Panc1 (cell line): ENCODE measurements at regions not wholly inside any gene's neighbourhood (a gene's known extent, or its start where the extent isn't known, plus 50 kb on each side); places are given as distances from the start of the nearest gene placed in this dataset.

Source experiments
- SIN3A ChIP-seq: IDR thresholded peaks from 2 replicates; pipeline ENCODE4 v1.6.1; 2012; ENCODE audit warnings: low read depth, mild to moderate bottlenecking, low read length, moderate library complexity, borderline replicate concordance; ENCODE audit not compliant: insufficient read depth
- TF ChIP-seq, protein P1 (sequence below): fragments of 450-650 bp; IDR thresholded peaks from 2 replicates; pipeline ENCODE4 v1.5.1; 2017; ENCODE audit warnings: mild to moderate bottlenecking
- TF ChIP-seq, protein P2 (sequence below), 2 experiments: IDR thresholded peaks; 2 replicates each; pipeline ENCODE4 v1.6.1; 2011 to 2012; ENCODE audit warnings: low read depth in 2 of 2, control low read depth in 1 of 2, low read length in 1 of 2, mild to moderate bottlenecking in 1 of 2, moderate library complexity in 1 of 2; ENCODE audit not compliant: insufficient read depth in 1 of 2

DNA sequence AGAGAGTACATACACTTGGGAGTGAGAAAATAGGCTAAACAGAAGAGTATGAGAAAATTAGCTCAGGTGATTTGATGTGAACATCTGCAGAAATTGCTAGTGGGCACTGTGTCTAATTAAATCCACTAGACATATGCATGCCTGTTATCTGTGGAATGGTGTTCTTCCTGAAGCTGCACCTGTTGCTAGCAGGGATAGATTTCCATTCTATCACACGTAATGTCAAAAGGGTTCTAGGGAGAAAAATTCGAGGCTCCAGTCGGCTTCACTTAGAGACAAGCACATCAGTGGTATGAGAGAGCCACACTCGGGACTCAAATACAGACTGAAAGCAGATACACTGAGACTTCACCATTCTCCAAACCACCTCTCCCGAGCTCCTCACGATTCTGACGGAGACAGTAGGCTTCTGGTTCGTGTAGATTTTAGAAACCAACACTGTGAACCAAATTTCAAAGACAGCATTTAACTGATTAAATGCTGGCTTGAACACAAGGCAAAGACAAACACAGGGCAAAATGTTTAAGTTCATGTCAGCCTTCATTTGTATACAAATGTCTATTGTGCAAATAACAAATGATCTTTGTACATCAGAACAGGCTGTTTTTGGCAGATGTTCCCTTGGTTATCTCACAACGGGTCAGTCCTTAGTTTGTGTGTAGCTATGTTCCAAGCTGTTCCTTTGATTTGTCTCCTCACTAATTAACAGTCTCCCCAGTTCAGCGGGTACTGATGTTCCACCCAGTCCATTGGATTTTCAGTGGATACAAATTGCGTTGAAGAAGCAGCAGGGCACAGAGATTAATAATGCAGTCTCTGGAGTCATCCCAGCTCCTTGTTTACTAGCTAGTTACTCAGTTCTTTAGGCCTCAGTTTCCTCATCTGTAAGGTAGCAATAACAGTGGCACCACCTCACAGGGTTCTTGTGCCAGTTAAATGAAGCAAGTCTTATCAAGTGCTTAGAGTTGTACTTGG lies 131.0 kb upstream of the IFNGR1 start:
- TF ChIP-seq, protein P1, sequence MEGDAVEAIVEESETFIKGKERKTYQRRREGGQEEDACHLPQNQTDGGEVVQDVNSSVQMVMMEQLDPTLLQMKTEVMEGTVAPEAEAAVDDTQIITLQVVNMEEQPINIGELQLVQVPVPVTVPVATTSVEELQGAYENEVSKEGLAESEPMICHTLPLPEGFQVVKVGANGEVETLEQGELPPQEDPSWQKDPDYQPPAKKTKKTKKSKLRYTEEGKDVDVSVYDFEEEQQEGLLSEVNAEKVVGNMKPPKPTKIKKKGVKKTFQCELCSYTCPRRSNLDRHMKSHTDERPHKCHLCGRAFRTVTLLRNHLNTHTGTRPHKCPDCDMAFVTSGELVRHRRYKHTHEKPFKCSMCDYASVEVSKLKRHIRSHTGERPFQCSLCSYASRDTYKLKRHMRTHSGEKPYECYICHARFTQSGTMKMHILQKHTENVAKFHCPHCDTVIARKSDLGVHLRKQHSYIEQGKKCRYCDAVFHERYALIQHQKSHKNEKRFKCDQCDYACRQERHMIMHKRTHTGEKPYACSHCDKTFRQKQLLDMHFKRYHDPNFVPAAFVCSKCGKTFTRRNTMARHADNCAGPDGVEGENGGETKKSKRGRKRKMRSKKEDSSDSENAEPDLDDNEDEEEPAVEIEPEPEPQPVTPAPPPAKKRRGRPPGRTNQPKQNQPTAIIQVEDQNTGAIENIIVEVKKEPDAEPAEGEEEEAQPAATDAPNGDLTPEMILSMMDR: no peak
- TF ChIP-seq SIN3A: no peak
- TF ChIP-seq, protein P2, sequence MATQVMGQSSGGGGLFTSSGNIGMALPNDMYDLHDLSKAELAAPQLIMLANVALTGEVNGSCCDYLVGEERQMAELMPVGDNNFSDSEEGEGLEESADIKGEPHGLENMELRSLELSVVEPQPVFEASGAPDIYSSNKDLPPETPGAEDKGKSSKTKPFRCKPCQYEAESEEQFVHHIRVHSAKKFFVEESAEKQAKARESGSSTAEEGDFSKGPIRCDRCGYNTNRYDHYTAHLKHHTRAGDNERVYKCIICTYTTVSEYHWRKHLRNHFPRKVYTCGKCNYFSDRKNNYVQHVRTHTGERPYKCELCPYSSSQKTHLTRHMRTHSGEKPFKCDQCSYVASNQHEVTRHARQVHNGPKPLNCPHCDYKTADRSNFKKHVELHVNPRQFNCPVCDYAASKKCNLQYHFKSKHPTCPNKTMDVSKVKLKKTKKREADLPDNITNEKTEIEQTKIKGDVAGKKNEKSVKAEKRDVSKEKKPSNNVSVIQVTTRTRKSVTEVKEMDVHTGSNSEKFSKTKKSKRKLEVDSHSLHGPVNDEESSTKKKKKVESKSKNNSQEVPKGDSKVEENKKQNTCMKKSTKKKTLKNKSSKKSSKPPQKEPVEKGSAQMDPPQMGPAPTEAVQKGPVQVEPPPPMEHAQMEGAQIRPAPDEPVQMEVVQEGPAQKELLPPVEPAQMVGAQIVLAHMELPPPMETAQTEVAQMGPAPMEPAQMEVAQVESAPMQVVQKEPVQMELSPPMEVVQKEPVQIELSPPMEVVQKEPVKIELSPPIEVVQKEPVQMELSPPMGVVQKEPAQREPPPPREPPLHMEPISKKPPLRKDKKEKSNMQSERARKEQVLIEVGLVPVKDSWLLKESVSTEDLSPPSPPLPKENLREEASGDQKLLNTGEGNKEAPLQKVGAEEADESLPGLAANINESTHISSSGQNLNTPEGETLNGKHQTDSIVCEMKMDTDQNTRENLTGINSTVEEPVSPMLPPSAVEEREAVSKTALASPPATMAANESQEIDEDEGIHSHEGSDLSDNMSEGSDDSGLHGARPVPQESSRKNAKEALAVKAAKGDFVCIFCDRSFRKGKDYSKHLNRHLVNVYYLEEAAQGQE (IDR thresholded peaks at IDR 0.05; ENCODE audit: insufficient read depth in 1 of 2, low read depth in 2 of 2, low read length in 1 of 2): no peak
